Memory B cell (primary cell): ENCODE measurements at regions not wholly inside any gene's neighbourhood (a gene's known extent, or its start where the extent isn't known, plus 50 kb on each side); places are given as distances from the start of the nearest gene placed in this dataset.

Experiments used
- ATAC-seq: fragments of 150-1000 bp; cut with Tn5 transposase; 2 replicates; pipeline ENCODE4 v1.10.0; 2021; ENCODE audit warnings: low read depth, mild to moderate bottlenecking, moderate library complexity
- DNase-seq, 2 donors: peaks; one replicate each; pipeline ENCODE4 v3.0.0; 2022; ENCODE audit warnings: low spot score in 2 of 2
- H3K27ac Mint-ChIP-seq: one replicate; pipeline ENCODE4 v1.8.0; 2022; ENCODE audit warnings: mild to moderate bottlenecking, moderate library complexity, mixed read lengths
- H3K27me3 Mint-ChIP-seq: one replicate; pipeline ENCODE4 v1.8.0; 2022; ENCODE audit warnings: mixed read lengths
- H3K36me3 Mint-ChIP-seq: one replicate; pipeline ENCODE4 v1.8.0; 2022; ENCODE audit warnings: mild to moderate bottlenecking, mixed read lengths
- H3K4me1 Mint-ChIP-seq: one replicate; pipeline ENCODE4 v1.8.0; 2022; ENCODE audit warnings: mixed read lengths
- H3K4me3 Mint-ChIP-seq: one replicate; pipeline ENCODE4 v1.8.0; 2022; ENCODE audit warnings: mild to moderate bottlenecking, moderate library complexity, mixed read lengths
- H3K9me3 Mint-ChIP-seq: one replicate; pipeline ENCODE4 v1.8.0; 2022; ENCODE audit warnings: mixed read lengths

- Mint-ChIP-seq H3K27ac (no peak overlapping the region), H3K36me3 (no peaks in the 10 kb centered on the region), H3K4me3 (no peak overlapping the region), H3K9me3 (no peaks in the 10 kb centered on the region), H3K4me1 (no peaks in the 10 kb centered on the region), H3K27me3 (peaks cover 4% of the 10 kb centered on the region)
- ATAC-seq (no peak), DNase-seq (no peak)
These were observed 295.5 kb upstream of the MSX2 start for GRCh38 chr5:174428895-174429294.

- H3K27ac Mint-ChIP-seq = no peak overlapping the region
- ATAC-seq (no peak), DNase-seq (no peak)
- H3K4me1 Mint-ChIP-seq = no peaks in the 10 kb centered on the region
- H3K27me3 Mint-ChIP-seq = peaks cover 2% of the 10 kb centered on the region
- H3K36me3 Mint-ChIP-seq = no peaks in the 10 kb centered on the region
- H3K4me3 Mint-ChIP-seq = no peak overlapping the region
- no peaks in the 10 kb centered on the region for H3K9me3 Mint-ChIP-seq
These were observed 293.4 kb upstream of the MSX2 start for GRCh38 chr5:174430940-174431339.

- H3K27ac Mint-ChIP-seq = no peak overlapping the region
- DNase-seq (no peak), ATAC-seq (no peak)
- H3K4me3 Mint-ChIP-seq = no peak overlapping the region
- peaks cover 2% of the 10 kb centered on the region for H3K27me3 Mint-ChIP-seq
- no peaks in the 10 kb centered on the region for H3K36me3 Mint-ChIP-seq
- H3K9me3 Mint-ChIP-seq = no peaks in the 10 kb centered on the region
- no peaks in the 10 kb centered on the region for H3K4me1 Mint-ChIP-seq
These were observed 292.9 kb upstream of the MSX2 start for GRCh38 chr5:174431504-174431903.

GRCh38 chr5:174433098-174433497, 291.3 kb upstream of the MSX2 start:
- Mint-ChIP-seq H3K36me3 (no peaks in the 10 kb centered on the region), H3K9me3 (peaks cover 2% of the 10 kb centered on the region), H3K27ac (no peak overlapping the region), H3K27me3 (peaks cover 2% of the 10 kb centered on the region), H3K4me3 (no peak overlapping the region), H3K4me1 (no peaks in the 10 kb centered on the region)
- ATAC-seq = no peak
- DNase-seq = no peak

GRCh38 chr5:174436750-174437149, 287.6 kb upstream of the MSX2 start:
- H3K36me3 Mint-ChIP-seq = no peaks in the 10 kb centered on the region
- peaks cover 3% of the 10 kb centered on the region for H3K9me3 Mint-ChIP-seq
- no peak for DNase-seq
- H3K4me3 Mint-ChIP-seq = no peak overlapping the region
- no peak overlapping the region for H3K27ac Mint-ChIP-seq
- no peaks in the 10 kb centered on the region for H3K4me1 Mint-ChIP-seq
- ATAC-seq = no peak
- no peaks in the 10 kb centered on the region for H3K27me3 Mint-ChIP-seq

GRCh38 chr5:174444479-174445188, 279.7 kb upstream of the MSX2 start:
- ATAC-seq (no peak), DNase-seq (no peak)
- H3K27me3 Mint-ChIP-seq = peaks cover 2% of the 10 kb centered on the region

GRCh38 chr5:174446446-174446845, 277.9 kb upstream of the MSX2 start:
- peaks cover 8% of the 10 kb centered on the region for H3K9me3 Mint-ChIP-seq
- no peak for ATAC-seq
- no peak overlapping the region for H3K27ac Mint-ChIP-seq
- H3K27me3 Mint-ChIP-seq = peaks cover 2% of the 10 kb centered on the region
- H3K4me3 Mint-ChIP-seq = no peak overlapping the region
- no peaks in the 10 kb centered on the region for H3K36me3 Mint-ChIP-seq
- H3K4me1 Mint-ChIP-seq = no peaks in the 10 kb centered on the region
- DNase-seq = no peak

More at GRCh38 chr5:174444479-174445188, 279.7 kb upstream of the MSX2 start:
- H3K4me1 Mint-ChIP-seq = no peaks in the 10 kb centered on the region
- peaks cover 6% of the 10 kb centered on the region for H3K9me3 Mint-ChIP-seq
- H3K27ac Mint-ChIP-seq = no peak overlapping the region
- H3K4me3 Mint-ChIP-seq = no peak overlapping the region
- H3K36me3 Mint-ChIP-seq = no peaks in the 10 kb centered on the region

- ATAC-seq (no peak), DNase-seq (no peak)
- Mint-ChIP-seq H3K27me3 (peaks cover 2% of the 10 kb centered on the region), H3K9me3 (peaks cover 7% of the 10 kb centered on the region), H3K36me3 (no peaks in the 10 kb centered on the region), H3K4me3 (no peak overlapping the region), H3K27ac (no peak overlapping the region), H3K4me1 (no peaks in the 10 kb centered on the region)
These were observed 277.4 kb upstream of the MSX2 start for GRCh38 chr5:174446988-174447387.

- H3K4me1 Mint-ChIP-seq = no peaks in the 10 kb centered on the region
- H3K27me3 Mint-ChIP-seq = peaks cover 2% of the 10 kb centered on the region
- no peaks in the 10 kb centered on the region for H3K36me3 Mint-ChIP-seq
- H3K4me3 Mint-ChIP-seq = no peak overlapping the region
- ATAC-seq = no peak
- H3K27ac Mint-ChIP-seq = no peak overlapping the region
- peaks cover 8% of the 10 kb centered on the region for H3K9me3 Mint-ChIP-seq
- no peak for DNase-seq
These were observed 276.3 kb upstream of the MSX2 start for GRCh38 chr5:174448041-174448440.

GRCh38 chr5:174448662-174449061, 275.7 kb upstream of the MSX2 start:
- ATAC-seq (no peak), DNase-seq (no peak)
- H3K4me1 Mint-ChIP-seq = no peaks in the 10 kb centered on the region
- H3K27me3 Mint-ChIP-seq = peaks cover 2% of the 10 kb centered on the region
- peaks cover 7% of the 10 kb centered on the region for H3K9me3 Mint-ChIP-seq
- no peak overlapping the region for H3K27ac Mint-ChIP-seq
- H3K4me3 Mint-ChIP-seq = no peak overlapping the region
- no peaks in the 10 kb centered on the region for H3K36me3 Mint-ChIP-seq

GRCh38 chr5:174453690-174454089, 270.7 kb upstream of the MSX2 start:
- H3K27ac Mint-ChIP-seq = no peak overlapping the region
- H3K4me1 Mint-ChIP-seq = no peaks in the 10 kb centered on the region
- H3K4me3 Mint-ChIP-seq = no peak overlapping the region
- H3K36me3 Mint-ChIP-seq = no peaks in the 10 kb centered on the region
- no peak for DNase-seq
- H3K27me3 Mint-ChIP-seq = no peaks in the 10 kb centered on the region
- peaks cover 7% of the 10 kb centered on the region for H3K9me3 Mint-ChIP-seq
- ATAC-seq = no peak

GRCh38 chr5:174454464-174454863, 269.9 kb upstream of the MSX2 start:
- Mint-ChIP-seq H3K4me3 (no peak overlapping the region), H3K9me3 (peaks cover 7% of the 10 kb centered on the region), H3K4me1 (no peaks in the 10 kb centered on the region), H3K27me3 (no peaks in the 10 kb centered on the region), H3K27ac (no peak overlapping the region), H3K36me3 (no peaks in the 10 kb centered on the region)
- DNase-seq = no peak
- ATAC-seq = no peak

GRCh38 chr5:174454890-174455289, 269.5 kb upstream of the MSX2 start:
- no peak overlapping the region for H3K4me3 Mint-ChIP-seq
- no peaks in the 10 kb centered on the region for H3K36me3 Mint-ChIP-seq
- H3K27me3 Mint-ChIP-seq = no peaks in the 10 kb centered on the region
- peaks cover 4% of the 10 kb centered on the region for H3K9me3 Mint-ChIP-seq
- DNase-seq (no peak), ATAC-seq (no peak)
- H3K4me1 Mint-ChIP-seq = no peaks in the 10 kb centered on the region
- H3K27ac Mint-ChIP-seq = no peak overlapping the region

GRCh38 chr5:174455301-174455700, 269.1 kb upstream of the MSX2 start:
- ATAC-seq (no peak), DNase-seq (no peak)
- no peak overlapping the region for H3K4me3 Mint-ChIP-seq
- H3K4me1 Mint-ChIP-seq = no peaks in the 10 kb centered on the region
- no peak overlapping the region for H3K27ac Mint-ChIP-seq
- H3K36me3 Mint-ChIP-seq = no peaks in the 10 kb centered on the region
- H3K9me3 Mint-ChIP-seq = peaks cover 4% of the 10 kb centered on the region
- H3K27me3 Mint-ChIP-seq = no peaks in the 10 kb centered on the region

GRCh38 chr5:174457141-174457678, 267.2 kb upstream of the MSX2 start:
- Mint-ChIP-seq H3K27me3 (peaks cover 1% of the 10 kb centered on the region), H3K36me3 (no peaks in the 10 kb centered on the region), H3K9me3 (peaks cover 6% of the 10 kb centered on the region), H3K4me3 (no peak overlapping the region), H3K4me1 (no peaks in the 10 kb centered on the region), H3K27ac (no peak overlapping the region)
- ATAC-seq (no peak), DNase-seq (no peak)
